Activated naive CD4-positive, alpha-beta T cell treated with anti-CD3 and anti-CD28 coated beads, Interleukin-2, amount 50 U/mL, for 16 hours (primary cell): ENCODE measurements at regions not wholly inside any gene's neighbourhood (a gene's known extent, or its start where the extent isn't known, plus 50 kb on each side); places are given as distances from the start of the nearest gene placed in this dataset.
"Not testable (repeated sequence)": the region's sequence is repeated elsewhere in the genome, so short reads cannot be mapped to it uniquely, and the experiment has no call there.

Experiments
- DNase-seq: peaks from one replicate; pipeline ENCODE4 v3.0.0-alpha.2; 2020

DNA sequence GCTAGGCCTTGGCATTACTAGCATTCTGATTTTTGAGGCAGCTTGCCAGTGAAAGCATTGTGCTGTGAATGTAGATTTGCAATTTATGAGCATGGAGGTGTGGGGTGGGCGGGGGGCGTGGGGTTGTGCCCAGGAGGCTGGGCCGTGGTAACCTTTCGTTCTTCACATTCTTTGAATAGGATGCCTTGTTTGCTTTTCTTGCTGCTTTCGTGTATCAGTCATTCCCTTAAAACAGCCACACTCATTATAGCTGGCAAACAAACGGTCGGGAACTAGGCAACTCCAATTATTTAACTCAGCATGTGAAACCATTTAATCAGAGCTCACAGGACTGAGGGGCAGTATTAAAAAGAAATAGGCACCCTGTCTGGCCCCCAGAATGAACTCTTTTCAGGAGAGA, 115.9 kb upstream of the PELI2 start:
- no peak for DNase-seq

DNA sequence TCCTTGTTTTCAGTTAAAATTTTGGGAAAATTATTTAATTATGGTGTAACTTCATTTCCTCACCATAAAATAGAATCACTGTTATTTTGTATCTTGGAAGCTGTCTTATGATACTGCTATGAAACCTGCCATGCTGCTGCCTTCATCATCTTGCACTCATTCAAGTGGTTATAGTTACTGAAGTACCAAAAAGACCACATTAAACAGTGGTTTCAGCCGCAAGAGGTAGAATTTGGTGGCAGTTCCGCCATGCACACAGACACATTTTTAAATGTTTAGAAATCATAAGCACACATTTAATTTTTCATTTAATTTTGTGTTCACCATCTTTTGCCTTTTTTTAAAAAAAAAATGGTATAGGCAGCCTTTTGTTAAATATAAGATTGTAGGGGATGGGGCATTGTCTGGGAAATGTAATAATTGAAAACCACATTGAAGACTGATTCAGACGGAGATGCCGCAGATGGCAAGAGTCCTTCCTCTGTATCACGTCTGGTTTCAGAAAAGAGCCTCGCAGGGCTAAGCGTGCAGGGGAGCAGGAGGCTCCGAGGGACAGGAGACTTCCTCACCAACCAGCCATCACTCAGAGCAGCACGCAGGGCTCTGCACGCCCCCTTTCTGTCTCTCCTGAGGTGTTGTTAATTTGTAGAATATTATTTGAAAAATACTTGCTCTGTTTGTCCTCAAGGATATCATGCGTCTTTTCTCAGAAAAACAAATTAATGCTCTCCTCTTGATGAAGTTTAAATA, 115.2 kb upstream of the PELI2 start:
- DNase-seq: peak; percentile 22

DNA sequence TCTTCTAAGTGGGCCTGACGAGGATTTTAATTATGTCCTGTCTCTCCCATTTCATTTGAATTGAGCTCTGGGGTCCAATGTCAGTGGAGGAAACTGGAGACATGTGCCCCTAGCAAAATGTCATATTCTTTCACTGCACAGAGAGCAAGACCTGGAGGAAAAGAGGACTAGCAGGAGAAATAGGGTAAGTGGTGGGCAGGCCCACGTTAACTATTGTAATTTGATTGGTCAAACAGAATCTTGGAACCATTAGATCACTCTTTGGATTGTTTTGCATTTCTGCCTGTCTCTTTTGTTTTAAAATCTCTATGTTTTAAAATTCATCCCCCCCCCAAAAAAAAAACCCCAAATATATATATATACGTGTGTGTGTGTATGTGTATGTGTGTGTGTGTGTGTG, 113.9 kb upstream of the PELI2 start:
- DNase-seq: no peak

DNA sequence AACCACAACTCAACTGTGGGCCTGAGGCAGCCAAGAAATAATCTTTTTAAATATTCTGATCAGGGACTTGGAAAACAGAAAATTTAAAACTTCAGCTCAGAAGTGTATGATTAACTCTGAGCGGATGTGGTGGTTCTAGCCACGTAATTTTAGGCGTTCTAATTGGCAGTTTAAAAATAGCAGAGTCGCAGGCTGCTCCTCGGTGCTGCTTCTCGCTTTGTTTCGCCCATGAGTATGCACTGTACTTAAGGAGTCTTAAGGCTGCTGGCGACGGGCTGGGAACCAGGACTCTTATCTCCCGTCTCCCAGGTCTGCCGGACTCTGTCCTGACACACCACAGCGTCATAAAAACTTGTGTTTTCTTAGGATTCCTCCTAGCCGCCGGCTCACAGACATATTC, 113.4 kb upstream of the PELI2 start:
- peak; percentile 19 for DNase-seq

- DNase-seq: no peak
These were observed 112.8 kb upstream of the PELI2 start for GRCh38 chr14:56005191-56006053.

GRCh38 chr14:56007491-56007890, 110.7 kb upstream of the PELI2 start:
- not testable (repeated sequence) for DNase-seq

DNA sequence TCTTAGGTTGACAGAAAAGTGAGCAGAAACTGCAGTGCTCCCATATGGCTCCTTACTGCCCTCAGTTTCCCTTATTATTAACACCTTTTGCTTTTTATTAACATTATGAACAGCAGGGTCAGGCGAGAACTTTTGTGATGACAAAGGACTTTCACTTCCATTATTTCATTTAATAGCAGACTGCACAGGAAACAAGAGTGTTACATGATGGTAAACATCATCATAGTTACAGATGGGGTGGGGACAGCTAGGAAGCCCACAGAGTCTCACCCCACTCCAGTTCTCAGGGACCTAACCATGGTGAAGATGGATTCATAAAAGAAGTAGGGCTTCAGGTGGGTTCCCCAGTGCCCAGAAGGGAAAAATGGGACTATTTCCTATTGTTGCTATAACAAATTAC, 110.1 kb upstream of the PELI2 start:
- no peak for DNase-seq

DNA sequence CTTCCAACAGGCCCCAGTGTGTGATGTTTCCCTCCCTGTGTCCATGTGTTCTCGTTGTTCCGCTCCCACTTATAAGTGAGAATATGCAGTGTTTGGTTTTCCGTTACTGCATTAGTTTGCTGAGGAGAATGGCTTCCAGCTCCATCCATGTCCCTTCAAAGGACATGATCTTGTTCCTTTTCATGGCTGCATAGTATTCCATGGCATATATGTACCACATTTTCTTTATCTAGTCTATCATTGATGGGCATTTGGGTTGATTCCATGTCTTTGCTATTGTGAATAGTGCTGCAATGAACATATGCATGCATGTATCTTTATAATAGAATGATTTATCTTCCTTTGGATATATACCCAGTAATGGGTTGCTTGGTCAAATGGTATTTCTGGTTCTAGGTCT, 109.5 kb upstream of the PELI2 start:
- not testable (repeated sequence) for DNase-seq

DNA sequence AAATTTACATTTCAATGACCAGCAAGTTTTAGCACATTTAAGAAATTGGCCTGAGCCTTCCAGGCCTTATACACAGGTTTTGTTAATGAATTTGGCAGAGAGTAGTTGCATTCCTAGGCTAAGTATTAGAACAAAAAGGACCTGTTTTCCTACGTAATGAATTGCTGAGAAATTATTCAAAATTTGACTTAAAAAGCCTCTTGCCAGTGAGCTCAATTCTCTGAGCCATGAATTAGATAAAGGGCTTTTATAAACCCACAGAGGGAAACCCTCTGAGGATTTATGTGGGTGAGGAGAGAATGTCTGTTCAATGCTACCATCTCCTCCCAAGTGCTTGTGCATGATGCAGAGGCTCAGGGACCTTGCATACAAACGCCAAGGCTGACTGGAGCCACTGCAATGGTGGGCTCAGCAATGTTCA, 94.5 kb upstream of the PELI2 start:
- DNase-seq: no peak

- DNase-seq: no peak
These were observed 93.0 kb upstream of the PELI2 start for GRCh38 chr14:56025191-56025590.

DNA sequence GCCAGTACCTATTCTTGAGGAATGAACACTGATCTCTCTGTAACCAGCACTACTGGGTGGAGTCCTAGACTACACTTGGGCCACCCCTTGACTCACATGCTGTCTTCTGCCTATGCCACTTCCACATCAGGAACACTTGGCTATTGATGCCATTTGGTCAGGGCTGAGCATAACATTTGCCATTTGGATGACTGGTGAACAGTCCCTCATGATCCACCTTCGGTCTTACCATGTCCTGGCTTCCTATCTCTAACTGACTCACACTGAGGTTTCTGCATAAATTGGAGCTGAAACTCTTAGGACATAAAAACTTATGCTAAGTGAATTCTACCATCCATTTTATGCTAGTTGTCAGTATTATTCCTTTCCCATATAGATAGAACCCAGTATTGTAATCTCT, 91.7 kb upstream of the PELI2 start:
- no peak for DNase-seq

DNA sequence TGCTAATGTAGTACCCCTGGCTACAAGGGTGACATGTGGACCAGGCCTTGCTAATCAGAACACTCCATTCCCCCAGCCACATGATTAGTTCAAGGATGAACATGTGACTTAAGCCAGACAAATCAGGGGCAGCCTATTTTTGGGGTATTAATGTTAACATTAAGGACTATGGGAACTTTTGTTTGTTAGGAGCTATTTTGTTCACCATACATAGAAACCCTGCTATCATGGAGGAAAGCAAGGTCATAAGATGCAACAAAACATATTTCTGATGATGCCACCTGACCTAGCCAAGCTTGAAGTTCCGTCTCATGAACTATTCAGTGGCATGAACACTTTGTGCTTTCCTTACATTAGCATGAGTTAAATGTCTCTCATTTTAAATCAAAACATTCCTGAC, 90.8 kb upstream of the PELI2 start:
- DNase-seq: no peak

DNA sequence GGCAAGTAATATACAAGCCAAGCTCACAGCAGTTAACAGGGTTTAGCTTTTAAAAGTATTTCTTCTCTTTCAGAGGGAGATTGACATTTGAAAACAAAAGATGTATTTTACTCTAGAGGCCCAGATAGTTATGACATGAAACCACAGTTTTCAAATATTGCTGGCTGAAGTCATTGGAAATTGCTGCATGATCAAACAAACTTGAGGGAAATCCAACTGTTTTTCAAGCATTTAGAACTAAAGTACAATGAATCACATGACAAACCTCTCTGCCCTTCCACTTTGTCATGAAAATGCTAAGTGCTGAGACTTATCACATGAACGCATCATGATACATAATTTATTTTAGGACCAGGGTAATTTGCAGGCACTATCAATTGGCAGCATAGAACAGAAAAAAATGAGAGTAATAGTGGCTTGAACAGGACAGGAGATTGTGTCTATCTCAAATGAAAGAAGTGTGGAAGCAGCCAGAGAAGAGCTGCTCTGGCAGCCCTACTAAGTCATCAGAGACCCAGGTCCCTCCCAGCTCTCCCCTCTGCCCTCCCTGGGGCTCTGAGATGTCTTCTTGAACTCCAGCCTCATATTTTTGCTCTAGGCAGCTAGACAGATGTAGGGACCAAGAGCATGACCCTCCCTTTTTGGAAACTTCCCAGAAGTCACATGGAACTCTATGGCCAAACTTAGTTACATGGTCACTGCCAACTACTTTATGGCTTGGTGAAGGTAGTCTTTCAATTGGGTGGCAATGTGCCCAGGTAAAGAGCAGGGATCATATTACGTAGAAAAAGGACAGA, 90.1 kb upstream of the PELI2 start:
- DNase-seq: no peak

- DNase-seq: no peak
These were observed 81.9 kb upstream of the PELI2 start for GRCh38 chr14:56036353-56036752.

- no peak for DNase-seq
These were observed 78.1 kb upstream of the PELI2 start for GRCh38 chr14:56040121-56040520.

GRCh38 chr14:56044196-56044595, 74.0 kb upstream of the PELI2 start:
- no peak for DNase-seq

DNA sequence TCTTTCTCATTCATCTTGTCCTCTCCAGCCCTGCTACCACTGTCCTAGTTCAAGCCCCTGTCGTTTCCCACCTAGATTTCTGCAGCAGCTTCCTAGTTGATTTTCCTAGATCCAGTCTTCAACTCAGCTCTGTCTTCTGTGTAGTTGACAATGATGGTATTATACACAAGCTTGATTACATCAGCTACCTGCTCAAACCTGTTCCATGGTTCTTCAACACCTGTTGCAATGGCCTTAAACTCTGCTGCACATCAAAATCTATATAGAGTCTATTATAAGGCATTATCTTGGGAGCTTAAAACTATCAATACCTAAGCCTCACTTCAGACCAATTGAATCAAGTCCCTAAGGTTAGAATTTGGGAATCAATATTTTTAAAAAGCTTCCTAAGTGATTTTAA, 71.7 kb upstream of the PELI2 start:
- DNase-seq: no peak

- DNase-seq: no peak
These were observed 71.2 kb upstream of the PELI2 start for GRCh38 chr14:56046996-56047395.

DNA sequence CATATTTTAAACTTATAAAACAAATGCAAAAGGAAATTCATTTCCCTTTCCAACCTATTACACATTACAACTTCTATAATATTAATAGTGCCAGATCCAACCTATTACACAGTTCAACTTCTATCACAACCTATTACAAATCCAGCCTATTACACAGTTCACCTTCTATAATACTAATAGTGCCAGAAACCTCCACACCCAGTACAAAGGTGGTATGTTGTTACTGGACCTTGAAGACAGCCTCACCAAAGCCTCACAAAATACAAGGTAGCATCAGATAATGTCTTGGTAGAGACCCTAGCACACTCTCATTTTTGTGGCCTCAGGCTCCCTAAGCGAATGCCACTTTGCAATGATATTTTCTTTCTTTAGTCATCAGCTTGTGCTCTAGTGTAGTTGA, 68.7 kb upstream of the PELI2 start:
- DNase-seq: no peak

DNA sequence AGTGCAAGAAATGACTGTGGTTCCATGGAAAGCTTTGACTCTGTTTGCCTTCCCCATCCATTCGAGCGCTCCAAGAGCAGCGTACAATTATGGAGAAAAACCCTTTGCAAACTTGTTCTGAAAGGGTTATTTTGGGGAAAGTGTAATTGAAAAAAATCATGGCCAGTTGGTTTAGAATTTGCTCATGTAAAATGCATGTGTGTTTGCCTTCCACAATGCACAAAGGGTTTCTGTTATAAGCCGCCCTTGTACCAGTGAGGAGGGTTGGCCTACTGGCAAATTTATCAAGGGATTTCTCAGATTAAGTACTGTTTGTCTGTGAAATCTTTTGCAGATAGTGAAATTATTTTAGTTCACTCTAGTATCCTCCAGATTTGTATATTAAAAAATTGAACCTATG, 62.7 kb upstream of the PELI2 start:
- no peak for DNase-seq

DNA sequence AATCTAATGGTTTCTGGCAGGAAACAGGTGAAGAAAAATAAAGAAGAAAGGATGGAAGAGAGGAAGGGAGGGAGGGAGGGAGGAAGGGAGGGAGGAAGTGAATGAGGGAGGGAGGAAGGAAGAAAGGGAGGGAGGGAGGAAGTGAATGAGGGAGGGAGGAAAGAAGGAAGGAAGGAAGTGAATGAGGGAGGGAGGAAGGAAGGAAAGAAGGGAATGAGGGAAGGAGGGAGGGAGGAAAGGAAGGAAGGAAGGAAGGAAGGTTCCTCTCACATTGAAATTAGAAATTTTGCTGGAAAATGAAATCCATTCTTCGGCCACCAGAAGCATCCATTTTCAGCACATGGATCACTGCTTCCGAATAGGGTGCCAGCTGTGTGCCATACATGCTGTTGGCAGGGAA, 62.2 kb upstream of the PELI2 start:
- DNase-seq: no peak

DNA sequence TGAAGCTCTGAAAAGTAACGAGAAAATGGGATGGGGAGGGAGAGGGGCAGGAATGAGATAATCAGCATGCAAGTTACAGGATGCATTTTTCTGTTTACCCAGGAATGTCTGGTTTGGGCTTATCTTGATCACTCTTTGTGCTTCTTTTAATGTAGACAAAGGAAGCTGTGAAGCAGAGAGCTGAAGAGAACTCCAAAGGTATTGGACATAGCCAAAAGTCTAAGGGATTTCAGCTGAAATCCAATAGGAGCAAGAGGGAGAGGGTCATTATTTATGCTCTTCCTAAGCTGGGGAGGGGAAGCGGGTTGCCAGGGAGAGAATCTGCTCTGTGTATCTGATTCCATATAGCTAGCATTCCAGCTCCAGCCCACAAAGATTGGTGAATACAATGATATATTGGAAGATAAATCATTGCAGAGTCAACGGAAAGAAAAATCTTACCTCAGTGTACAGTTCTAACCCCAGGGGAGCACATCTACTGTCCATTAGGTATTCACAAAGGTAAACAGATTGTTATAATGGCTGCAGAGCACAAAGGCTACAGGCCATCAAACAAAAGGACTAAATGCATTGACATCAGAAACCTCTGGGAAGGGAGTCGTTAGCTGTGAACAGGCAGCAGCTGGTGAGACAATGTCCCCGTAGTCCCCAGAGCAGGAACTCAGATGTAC, 61.0 kb upstream of the PELI2 start:
- DNase-seq: no peak

GRCh38 chr14:56057767-56058166, 60.4 kb upstream of the PELI2 start:
- DNase-seq: no peak
